ENCODE measurements at regions not wholly inside any gene's neighbourhood (a gene's known extent, or its start where the extent isn't known, plus 50 kb on each side); places are given as distances from the start of the nearest gene placed in this dataset.

DNA sequence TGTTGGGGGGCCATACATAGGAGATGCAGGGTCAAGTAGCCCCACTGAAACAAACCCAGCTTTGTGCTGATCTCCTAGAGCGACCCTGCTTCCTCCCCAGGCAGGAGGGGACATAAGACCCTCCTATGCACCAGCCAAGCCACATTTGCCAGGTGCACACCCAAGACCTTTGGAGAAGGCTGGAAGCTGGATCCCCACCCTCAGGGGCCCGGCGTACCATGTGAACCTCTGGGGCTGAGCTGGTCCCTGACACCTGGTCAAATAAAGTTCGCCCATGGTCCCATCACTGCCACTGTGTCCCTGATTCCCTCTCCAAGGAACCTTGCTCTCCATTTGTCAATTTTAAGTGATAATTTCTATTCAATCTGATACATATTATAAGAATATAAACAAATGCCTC, 162.1 kb upstream of the VASH1 start:
- no peak for DNase-seq (ENCODE audit: extremely low read depth, low read depth)
- TF ChIP-seq CTCF (IDR thresholded peaks at IDR 0.05; ENCODE audit: low read depth, low read length) = no peak

- no peak for DNase-seq (ENCODE audit: extremely low read depth, low read depth)
- no peak for TF ChIP-seq CTCF (IDR thresholded peaks at IDR 0.05; ENCODE audit: low read depth, low read length)
Measured at GRCh38 chr14:76599559-76600287, 161.5 kb upstream of the VASH1 start.

GRCh38 chr14:76603713-76604112, 157.6 kb upstream of the VASH1 start:
- DNase-seq (ENCODE audit: extremely low read depth, low read depth) = no peak
- no peak for TF ChIP-seq CTCF (IDR thresholded peaks at IDR 0.05; ENCODE audit: low read depth, low read length)

DNA sequence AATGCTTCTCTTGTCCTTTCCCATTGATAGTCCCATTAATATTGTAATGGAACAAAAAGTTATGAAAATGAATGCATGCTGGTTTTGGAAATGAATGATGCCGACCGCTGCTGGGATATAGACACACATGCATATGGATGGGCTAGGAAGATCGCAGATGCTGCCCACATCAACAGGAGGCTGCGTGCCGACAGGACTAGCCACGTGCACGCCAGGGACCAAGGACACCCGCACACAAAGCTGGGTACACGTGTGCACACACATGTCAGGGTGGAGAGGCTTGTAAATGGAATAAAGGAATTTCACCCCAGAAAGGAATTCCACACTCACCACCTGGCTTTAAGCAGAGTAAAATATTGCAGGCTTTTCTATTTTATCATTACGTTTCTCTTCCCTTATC, 153.8 kb upstream of the VASH1 start:
- no peak for DNase-seq (ENCODE audit: extremely low read depth, low read depth)
- TF ChIP-seq CTCF (IDR thresholded peaks at IDR 0.05; ENCODE audit: low read depth, low read length) = no peak

GRCh38 chr14:76612654-76613053, 148.6 kb upstream of the VASH1 start:
- no peak for DNase-seq (ENCODE audit: extremely low read depth, low read depth)
- no peak for TF ChIP-seq CTCF (IDR thresholded peaks at IDR 0.05; ENCODE audit: low read depth, low read length)

DNA sequence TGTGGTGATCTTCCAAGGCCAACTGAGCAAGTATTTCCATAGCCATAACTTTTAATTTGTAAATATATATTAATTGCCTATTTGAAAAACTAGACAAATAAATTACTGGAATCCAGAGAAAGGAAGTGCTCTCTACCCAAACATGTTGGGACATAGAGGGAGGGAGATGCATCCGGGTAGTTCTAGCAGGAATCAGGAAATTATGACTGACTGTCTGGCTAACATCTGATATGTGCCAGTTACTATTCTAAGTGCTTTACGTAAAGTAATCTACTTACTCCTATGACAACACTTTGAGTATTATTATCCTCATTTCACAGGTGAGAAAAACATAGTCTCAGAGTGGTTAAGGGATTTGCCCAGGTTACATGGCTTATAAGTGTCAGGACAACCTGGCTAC, 147.7 kb upstream of the VASH1 start:
- DNase-seq (ENCODE audit: extremely low read depth, low read depth) = no peak
- TF ChIP-seq CTCF (IDR thresholded peaks at IDR 0.05; ENCODE audit: low read depth, low read length) = no peak

DNA sequence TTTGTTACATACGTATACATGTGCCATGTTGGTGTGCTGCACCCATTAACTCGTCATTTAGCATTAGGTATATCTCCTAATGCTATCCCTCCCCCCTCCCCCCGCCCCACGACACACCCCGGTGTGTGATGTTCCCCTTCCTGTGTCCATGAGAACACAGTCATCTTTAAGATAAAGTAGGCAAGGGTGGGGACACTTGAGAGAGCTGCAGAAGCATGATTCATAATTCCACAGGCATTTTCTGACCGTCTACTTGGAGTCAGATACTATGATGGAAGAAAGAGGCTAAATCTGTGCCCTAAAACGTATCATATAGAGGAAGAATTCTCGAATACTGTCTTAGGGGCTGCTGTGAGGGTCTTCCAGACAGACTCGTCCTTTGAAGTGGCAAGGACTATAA, 145.9 kb upstream of the VASH1 start:
- no peak for DNase-seq (ENCODE audit: extremely low read depth, low read depth)
- TF ChIP-seq CTCF (IDR thresholded peaks at IDR 0.05; ENCODE audit: low read depth, low read length) = no peak

Measured in AG09319 (cell line).